HG03469 (cell line): ENCODE measurements at regions not wholly inside any gene's neighbourhood (a gene's known extent, or its start where the extent isn't known, plus 50 kb on each side); places are given as distances from the start of the nearest gene placed in this dataset.
"Not testable (repeated sequence)": the region's sequence is repeated elsewhere in the genome, so short reads cannot be mapped to it uniquely, and the experiment has no call there.

Experiments used
- ATAC-seq: cut with Tn5 transposase; IDR thresholded peaks from one replicate; pipeline ENCODE4 v1.9.1; 2021; ENCODE audit warnings: mild to moderate bottlenecking, moderate library complexity, moderate number of reproducible peaks; ENCODE audit not compliant: unreplicated experiment

- not testable (repeated sequence) for ATAC-seq
Observed at GRCh38 chr21:5975719-5976118, 4545.7 kb upstream of the TPTE start.

- ATAC-seq: not testable (repeated sequence)
Observed at GRCh38 chr21:5997586-5997985, 4523.8 kb upstream of the TPTE start.

- ATAC-seq: not testable (repeated sequence)
Observed at GRCh38 chr21:6015422-6016057, 4505.8 kb upstream of the TPTE start.

- not testable (repeated sequence) for ATAC-seq
Observed at GRCh38 chr21:6020460-6020859, 4500.9 kb upstream of the TPTE start.

GRCh38 chr21:6020953-6021716 is 4500.2 kb upstream of the TPTE start:
- not testable (repeated sequence) for ATAC-seq

- not testable (repeated sequence) for ATAC-seq
Observed at GRCh38 chr21:6021717-6022270, 4499.6 kb upstream of the TPTE start.

- not testable (repeated sequence) for ATAC-seq
Observed at GRCh38 chr21:6023331-6023730, 4498.1 kb upstream of the TPTE start.

GRCh38 chr21:6025139-6025538 is 4496.2 kb upstream of the TPTE start:
- not testable (repeated sequence) for ATAC-seq

- ATAC-seq: not testable (repeated sequence)
Observed at GRCh38 chr21:6027497-6027896, 4493.9 kb upstream of the TPTE start.

- not testable (repeated sequence) for ATAC-seq
Observed at GRCh38 chr21:6034124-6034678, 4487.2 kb upstream of the TPTE start.

GRCh38 chr21:6034820-6035473 is 4486.4 kb upstream of the TPTE start:
- ATAC-seq: not testable (repeated sequence)

GRCh38 chr21:6035474-6036155 is 4485.8 kb upstream of the TPTE start:
- not testable (repeated sequence) for ATAC-seq

GRCh38 chr21:6039224-6039623 is 4482.2 kb upstream of the TPTE start:
- ATAC-seq: not testable (repeated sequence)

- ATAC-seq: not testable (repeated sequence)
Observed at GRCh38 chr21:6040095-6040494, 4481.3 kb upstream of the TPTE start.

GRCh38 chr21:6043430-6044275 is 4477.7 kb upstream of the TPTE start:
- not testable (repeated sequence) for ATAC-seq

- ATAC-seq: not testable (repeated sequence)
Observed at GRCh38 chr21:6044695-6045094, 4476.7 kb upstream of the TPTE start.

- ATAC-seq: not testable (repeated sequence)
Observed at GRCh38 chr21:6049930-6050329, 4471.5 kb upstream of the TPTE start.

GRCh38 chr21:6052109-6052508 is 4469.3 kb upstream of the TPTE start:
- not testable (repeated sequence) for ATAC-seq

- ATAC-seq: not testable (repeated sequence)
Observed at GRCh38 chr21:6053145-6053544, 4468.2 kb upstream of the TPTE start.
